SK-N-SH (cell line): ENCODE measurements at regions not wholly inside any gene's neighbourhood (a gene's known extent, or its start where the extent isn't known, plus 50 kb on each side); places are given as distances from the start of the nearest gene placed in this dataset.
A peak's percentile ranks its signal among the peaks of the same experiment; 100 is the strongest.

ENCODE experiments used
- CTCF ChIA-PET: fragments of 300-600, 350-600 bp; formaldehyde crosslinking; extraction: SDS; loops from one replicate; lab custom pipeline; 2021; lab: Yijun Ruan, JAX
- POLR2A ChIA-PET: fragments of 350-600 bp; sonication (Branson Sonifier 250); formaldehyde crosslinking; extraction: SDS; loops from one replicate; lab custom pipeline; 2020; ENCODE audit warnings: antibody characterized with exemption, inconsistent platforms; lab: Yijun Ruan, JAX
- DNase-seq: peaks from one replicate; pipeline ENCODE4 v3.0.0; 2012
- H2AFZ ChIP-seq: fragments of 200-600 bp; sonication (generic); 2 replicates; pipeline ENCODE4 v1.8.1; 2016; ENCODE audit warnings: antibody characterized with exemption, mild to moderate bottlenecking, low read depth
- H3F3A ChIP-seq: fragments of 200-600 bp; sonication (generic); replicated peaks from 2 replicates; pipeline ENCODE3; 2016; ENCODE audit warnings: antibody characterized with exemption, mild to moderate bottlenecking; ENCODE audit not compliant: insufficient read depth
- H3K27ac ChIP-seq, 2 experiments: fragments of 200-500 bp in 1 of 2; fragments of 200-600 bp in 1 of 2; sonication (Bioruptor generic) in 1 of 2; sonication (generic), shearing (Covaris generic) in 1 of 2; 2 replicates each; pipeline versions ENCODE4 v1.5.1 to v1.6.1; 2014 to 2016; ENCODE audit warnings: low read depth in 2 of 2, inconsistent platforms in 1 of 2, low read length in 1 of 2, mild to moderate bottlenecking in 1 of 2, mixed read lengths in 1 of 2
- H3K27me3 ChIP-seq: fragments of 200-600 bp; sonication (generic), shearing (Covaris generic); 2 replicates; pipeline ENCODE4 v1.6.1; 2016; ENCODE audit warnings: mixed run types; ENCODE audit not compliant: insufficient read depth
- H3K36me3 ChIP-seq, 2 experiments: fragments of 200-500 bp in 1 of 2; fragments of 200-600 bp in 1 of 2; sonication (Bioruptor generic) in 1 of 2; sonication (generic) in 1 of 2; replicated peaks in 1 of 2; 2 replicates each; pipeline versions ENCODE3 to v1.5.1; 2014 to 2016; ENCODE audit warnings: low read length in 1 of 2, mild to moderate bottlenecking in 1 of 2; ENCODE audit not compliant: insufficient read depth in 2 of 2, control insufficient read depth in 1 of 2
- H3K4me1 ChIP-seq, 2 experiments: fragments of 200-500 bp in 1 of 2; fragments of 200-600 bp in 1 of 2; sonication (Bioruptor generic) in 1 of 2; sonication (generic), shearing (Covaris generic) in 1 of 2; 2 replicates each; pipeline versions ENCODE4 v1.5.1 to v1.6.1; 2014 to 2016; ENCODE audit warnings: low read depth in 1 of 2, low read length in 1 of 2, mixed run types in 1 of 2; ENCODE audit not compliant: insufficient read depth in 2 of 2, control insufficient read depth in 1 of 2
- H3K4me2 ChIP-seq: fragments of 200-600 bp; sonication (generic), shearing (Covaris generic); 2 replicates; pipeline ENCODE4 v1.6.1; 2017; ENCODE audit warnings: mixed run types
- H3K4me3 ChIP-seq, 2 experiments: fragments of 200-500 bp in 1 of 2; fragments of 200-600 bp in 1 of 2; sonication (Bioruptor generic) in 1 of 2; sonication (generic), shearing (Covaris generic) in 1 of 2; 2 replicates each; pipeline versions ENCODE4 v1.5.1 to v1.8.1; 2014 to 2016; ENCODE audit warnings: low read depth in 2 of 2, inconsistent platforms in 1 of 2, low read length in 1 of 2, mild to moderate bottlenecking in 1 of 2, mixed read lengths in 1 of 2, moderate library complexity in 1 of 2
- H3K79me2 ChIP-seq: fragments of 200-600 bp; sonication (generic); 2 replicates; pipeline ENCODE4 v1.8.1; 2017; ENCODE audit warnings: mild to moderate bottlenecking; ENCODE audit not compliant: insufficient read depth
- H3K9ac ChIP-seq: fragments of 200-600 bp; sonication (generic); 2 replicates; pipeline ENCODE4 v1.6.1; 2017; ENCODE audit warnings: mixed run types
- H3K9me2 ChIP-seq: fragments of 200-600 bp; sonication (generic); 2 replicates; pipeline ENCODE4 v1.6.1; 2017; ENCODE audit warnings: mixed run types
- H3K9me3 ChIP-seq: fragments of 200-600 bp; sonication (generic); 2 replicates; pipeline ENCODE4 v1.6.1; 2017; ENCODE audit warnings: mixed run types, mild to moderate bottlenecking, moderate library complexity
- H4K20me1 ChIP-seq: fragments of 200-600 bp; sonication (generic); 2 replicates; pipeline ENCODE4 v1.6.1; 2017; ENCODE audit warnings: mild to moderate bottlenecking, mixed run types; ENCODE audit not compliant: insufficient read depth
- EP300 ChIP-seq, 2 experiments: IDR thresholded peaks; 2 replicates each; pipeline versions ENCODE4 v1.4.0 to v1.6.1; 2012; ENCODE audit warnings: borderline replicate concordance in 1 of 2, low read depth in 1 of 2, low read length in 1 of 2
- FOXM1 ChIP-seq: IDR thresholded peaks from 2 replicates; pipeline ENCODE4 v1.4.0; 2012; ENCODE audit warnings: low read depth, mild to moderate bottlenecking
- GATA2 ChIP-seq: sonication (generic); formaldehyde crosslinking; IDR thresholded peaks from 2 replicates; pipeline ENCODE4 v1.5.0; 2020; ENCODE audit warnings: mild to moderate bottlenecking, missing genetic modification reagents
- IRF3 ChIP-seq: fragments of 150-350 bp; IDR thresholded peaks from 2 replicates; pipeline ENCODE4 v1.6.1; 2016; ENCODE audit warnings: mild to moderate bottlenecking, low read depth, low read length
- MAX ChIP-seq: IDR thresholded peaks from 2 replicates; pipeline ENCODE4 v1.4.0; 2012; ENCODE audit warnings: low read depth
- NRF1 ChIP-seq: IDR thresholded peaks from 2 replicates; pipeline ENCODE4 v1.6.1; 2012; ENCODE audit warnings: low read depth, mild to moderate bottlenecking, low read length
- PBX3 ChIP-seq: IDR thresholded peaks from 2 replicates; pipeline ENCODE4; 2012
- RAD21 ChIP-seq: IDR thresholded peaks from 2 replicates; pipeline ENCODE4 v1.6.1; 2012; ENCODE audit warnings: mild to moderate bottlenecking, low read length
- REST ChIP-seq: IDR thresholded peaks from 2 replicates; pipeline ENCODE4 v1.6.1; 2012; ENCODE audit warnings: mild to moderate bottlenecking, low read depth, low read length, moderate library complexity
- RFX5 ChIP-seq: IDR thresholded peaks from 2 replicates; pipeline ENCODE4 v1.6.1; 2012; ENCODE audit warnings: mild to moderate bottlenecking, improper control_type of control experiment, low read length
- RXRA ChIP-seq: IDR thresholded peaks from 2 replicates; pipeline ENCODE4 v1.4.0; 2012; ENCODE audit warnings: low read depth, mild to moderate bottlenecking, borderline replicate concordance
- SIN3A ChIP-seq: IDR thresholded peaks from 2 replicates; pipeline ENCODE4 v1.6.1; 2012; ENCODE audit warnings: low read depth, mild to moderate bottlenecking, low read length, moderate library complexity, borderline replicate concordance
- TCF12 ChIP-seq: IDR thresholded peaks from 2 replicates; pipeline ENCODE4 v1.4.0; 2012
- USF1 ChIP-seq: IDR thresholded peaks from 2 replicates; pipeline ENCODE4 v1.4.0; 2012; ENCODE audit warnings: low read depth, borderline replicate concordance
- YY1 ChIP-seq: IDR thresholded peaks from 2 replicates; pipeline ENCODE4 v1.4.0; 2012; ENCODE audit warnings: low read depth, mild to moderate bottlenecking
- ZBTB33 ChIP-seq: IDR thresholded peaks from 2 replicates; pipeline ENCODE4 v1.4.0; 2012; ENCODE audit warnings: low read depth, borderline replicate concordance
- WGBS: methylation state at CpG from one replicate; pipeline ENCODE4 v1.1.6; 2017; ENCODE audit warnings: low lambda C conversion rate; 5-methylcytosine and 5-hydroxymethylcytosine counted together

GRCh38 chr13:99812625-99813024, 158.9 kb downstream of the ZIC5 start (continued):
- no peak for TF ChIP-seq REST
- no peak for TF ChIP-seq RAD21
- peak in 1 of 2 experiments; percentile 67; a peak in 1 of 4 replicates for TF ChIP-seq EP300 (IDR thresholded peaks at IDR 0.05; ENCODE audit: borderline replicate concordance in 1 of 2, low read depth in 1 of 2, low read length in 1 of 2)
- TF ChIP-seq TCF12 = peak; percentile 72
- TF ChIP-seq SIN3A = no peak
- no peak for TF ChIP-seq ZBTB33
- no peak for TF ChIP-seq FOXM1
- no peak for TF ChIP-seq RFX5
- peak; percentile 57 for TF ChIP-seq PBX3
- TF ChIP-seq NRF1 = no peak

GRCh38 chr13:99811067-99811700, 160.4 kb downstream of the ZIC5 start:
- Histone ChIP-seq H3K9ac (no peak overlapping the region), H3K9me3 (no peaks in the 10 kb centered on the region), H3K4me3 (no peak overlapping the region), H3K27me3 (no peaks in the 10 kb centered on the region), H3F3A (peaks cover 6% of the 10 kb centered on the region), H3K4me2 (no peak overlapping the region), H3K79me2 (no peaks in the 10 kb centered on the region), H3K4me1 (peaks cover 0 to 15% of the 10 kb centered on the region in 2 experiments; a peak in 1 of 4 replicates), H2AFZ (no peak overlapping the region), H3K9me2 (no peaks in the 10 kb centered on the region), H3K36me3 (no peaks in the 10 kb centered on the region), H4K20me1 (no peaks in the 10 kb centered on the region), H3K27ac (no peak overlapping the region)
- 62% methylated on average over 5 of the region's 7 CpGs for WGBS
- TF ChIP-seq RXRA (no peak), PBX3 (no peak), GATA2 (CRISPR knock-in tag) (no peak), IRF3 (no peak), RAD21 (no peak), USF1 (no peak), MAX (no peak), EP300 (IDR thresholded peaks at IDR 0.05; ENCODE audit: borderline replicate concordance in 1 of 2, low read depth in 1 of 2, low read length in 1 of 2) (no peak), NRF1 (no peak), SIN3A (no peak), YY1 (no peak)
- DNase-seq = no peak
- POLR2A ChIA-PET = no interaction called here
- CTCF ChIA-PET = interaction anchor here (1.1 kb wide), 1 partner anchor 106 kb away, joined by 3 read pairs; no protein-coding TSS in a partner anchor
